HG02973 (cell line): ENCODE measurements at regions not wholly inside any gene's neighbourhood (a gene's known extent, or its start where the extent isn't known, plus 50 kb on each side); places are given as distances from the start of the nearest gene placed in this dataset.

Source experiments
- ATAC-seq: cut with Tn5 transposase; IDR thresholded peaks from one replicate; pipeline ENCODE4 v1.9.1; 2021; ENCODE audit warnings: moderate library complexity; ENCODE audit not compliant: unreplicated experiment

- no peak for ATAC-seq
These were observed 154.3 kb upstream of the VSTM2B start for GRCh38 chr19:29371251-29372090.

- ATAC-seq = no peak
These were observed 153.7 kb upstream of the VSTM2B start for GRCh38 chr19:29372091-29372415.

- ATAC-seq = no peak
These were observed 153.3 kb upstream of the VSTM2B start for GRCh38 chr19:29372461-29372860.

- no peak for ATAC-seq
These were observed 152.6 kb upstream of the VSTM2B start for GRCh38 chr19:29372921-29373797.

- ATAC-seq = no peak
These were observed 150.2 kb upstream of the VSTM2B start for GRCh38 chr19:29375429-29376119.

- ATAC-seq = no peak
These were observed 148.9 kb upstream of the VSTM2B start for GRCh38 chr19:29376855-29377354.

GRCh38 chr19:29378126-29378525 lies 147.7 kb upstream of the VSTM2B start:
- no peak for ATAC-seq

- ATAC-seq = no peak
These were observed 147.2 kb upstream of the VSTM2B start for GRCh38 chr19:29378543-29379080.

- ATAC-seq = no peak
These were observed 146.4 kb upstream of the VSTM2B start for GRCh38 chr19:29379257-29380021.

- no peak for ATAC-seq
These were observed 145.2 kb upstream of the VSTM2B start for GRCh38 chr19:29380581-29380980.

GRCh38 chr19:29381353-29382203 lies 144.2 kb upstream of the VSTM2B start:
- ATAC-seq = no peak

GRCh38 chr19:29383696-29384095 lies 142.1 kb upstream of the VSTM2B start:
- no peak for ATAC-seq

- no peak for ATAC-seq
These were observed 141.1 kb upstream of the VSTM2B start for GRCh38 chr19:29384656-29385055.

GRCh38 chr19:29385191-29385795 lies 140.5 kb upstream of the VSTM2B start:
- no peak for ATAC-seq

- ATAC-seq = no peak
These were observed 138.8 kb upstream of the VSTM2B start for GRCh38 chr19:29386970-29387369.

- ATAC-seq = no peak
These were observed 138.2 kb upstream of the VSTM2B start for GRCh38 chr19:29387586-29387985.

- no peak for ATAC-seq
These were observed 136.3 kb upstream of the VSTM2B start for GRCh38 chr19:29389495-29389894.

- ATAC-seq = no peak
These were observed 135.1 kb upstream of the VSTM2B start for GRCh38 chr19:29390742-29391141.

- ATAC-seq = no peak
These were observed 131.8 kb upstream of the VSTM2B start for GRCh38 chr19:29393915-29394460.
